Neural cell (in vitro differentiated cells): ENCODE measurements at regions not wholly inside any gene's neighbourhood (a gene's known extent, or its start where the extent isn't known, plus 50 kb on each side); places are given as distances from the start of the nearest gene placed in this dataset.

Experiments
- EP300 ChIP-seq: fragments of 450-650 bp; conservative IDR thresholded peaks from 2 replicates; pipeline ENCODE4 v1.6.1; 2014; ENCODE audit warnings: antibody characterized with exemption, mild to moderate bottlenecking, moderate library complexity; ENCODE audit not compliant: poor library complexity, severe bottlenecking
- EZH2 ChIP-seq: fragments of 200-600, 300-800 bp; shearing (Covaris generic), sonication (generic); IDR thresholded peaks from 2 replicates; pipeline ENCODE4 v1.6.1; 2014; ENCODE audit warnings: antibody characterized with exemption, low read length, borderline replicate concordance, mild to moderate bottlenecking; ENCODE audit not compliant: insufficient read depth, poor library complexity, severe bottlenecking
- MXI1 ChIP-seq: fragments of 450-650 bp; conservative IDR thresholded peaks from 2 replicates; pipeline ENCODE4 v1.6.1; 2014; ENCODE audit warnings: antibody characterized with exemption, mild to moderate bottlenecking; ENCODE audit not compliant: poor library complexity, severe bottlenecking
- POLR2AphosphoS5 ChIP-seq: IDR thresholded peaks from 2 replicates; pipeline ENCODE4 v1.6.1; 2012
- RAD21 ChIP-seq: fragments of 450-650 bp; conservative IDR thresholded peaks from 2 replicates; pipeline ENCODE4 v1.6.1; 2014; ENCODE audit warnings: antibody characterized with exemption, mild to moderate bottlenecking, moderate library complexity
- SMC3 ChIP-seq: fragments of 450-650 bp; conservative IDR thresholded peaks from 2 replicates; pipeline ENCODE4 v1.6.1; 2014; ENCODE audit warnings: antibody characterized with exemption, mild to moderate bottlenecking, moderate library complexity; ENCODE audit not compliant: poor library complexity
- TAF1 ChIP-seq: IDR thresholded peaks from 2 replicates; pipeline ENCODE4 v1.6.1; 2012; ENCODE audit warnings: low read depth
- TF ChIP-seq, protein P1 (sequence below): IDR thresholded peaks from 2 replicates; pipeline ENCODE4 v1.6.1; 2012; ENCODE audit warnings: borderline replicate concordance
- TF ChIP-seq, protein P2 (sequence below): fragments of 450-650 bp; IDR thresholded peaks from 2 replicates; pipeline ENCODE4 v1.5.1; 2014; ENCODE audit warnings: antibody characterized with exemption, mild to moderate bottlenecking, moderate library complexity; ENCODE audit not compliant: poor library complexity, severe bottlenecking

DNA sequence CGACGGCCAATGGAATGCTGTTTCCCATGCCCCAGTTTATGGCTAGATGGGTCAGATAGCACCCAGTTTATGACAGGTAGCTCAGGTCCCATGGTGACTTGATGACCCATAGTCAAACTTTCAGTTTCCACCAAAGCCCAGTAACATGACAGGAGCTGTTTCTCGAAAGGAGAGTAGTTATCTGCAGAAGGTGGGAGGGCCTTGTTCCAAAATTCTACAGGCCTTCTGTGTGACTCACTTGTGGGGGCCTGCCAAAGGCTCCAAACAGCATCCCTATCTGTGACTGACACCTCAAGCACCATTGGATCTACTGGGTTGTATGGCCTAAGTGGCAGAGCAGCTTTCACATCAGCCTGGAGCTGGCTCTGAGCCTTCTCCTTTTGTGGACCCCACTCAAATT lies 379.7 kb upstream of the MANEA start:
- TF ChIP-seq POLR2AphosphoS5 (no peak), TAF1 (no peak), MXI1 (no peak), EP300 (no peak), RAD21 (no peak), SMC3 (no peak), EZH2 (no peak)
- TF ChIP-seq, protein P1, sequence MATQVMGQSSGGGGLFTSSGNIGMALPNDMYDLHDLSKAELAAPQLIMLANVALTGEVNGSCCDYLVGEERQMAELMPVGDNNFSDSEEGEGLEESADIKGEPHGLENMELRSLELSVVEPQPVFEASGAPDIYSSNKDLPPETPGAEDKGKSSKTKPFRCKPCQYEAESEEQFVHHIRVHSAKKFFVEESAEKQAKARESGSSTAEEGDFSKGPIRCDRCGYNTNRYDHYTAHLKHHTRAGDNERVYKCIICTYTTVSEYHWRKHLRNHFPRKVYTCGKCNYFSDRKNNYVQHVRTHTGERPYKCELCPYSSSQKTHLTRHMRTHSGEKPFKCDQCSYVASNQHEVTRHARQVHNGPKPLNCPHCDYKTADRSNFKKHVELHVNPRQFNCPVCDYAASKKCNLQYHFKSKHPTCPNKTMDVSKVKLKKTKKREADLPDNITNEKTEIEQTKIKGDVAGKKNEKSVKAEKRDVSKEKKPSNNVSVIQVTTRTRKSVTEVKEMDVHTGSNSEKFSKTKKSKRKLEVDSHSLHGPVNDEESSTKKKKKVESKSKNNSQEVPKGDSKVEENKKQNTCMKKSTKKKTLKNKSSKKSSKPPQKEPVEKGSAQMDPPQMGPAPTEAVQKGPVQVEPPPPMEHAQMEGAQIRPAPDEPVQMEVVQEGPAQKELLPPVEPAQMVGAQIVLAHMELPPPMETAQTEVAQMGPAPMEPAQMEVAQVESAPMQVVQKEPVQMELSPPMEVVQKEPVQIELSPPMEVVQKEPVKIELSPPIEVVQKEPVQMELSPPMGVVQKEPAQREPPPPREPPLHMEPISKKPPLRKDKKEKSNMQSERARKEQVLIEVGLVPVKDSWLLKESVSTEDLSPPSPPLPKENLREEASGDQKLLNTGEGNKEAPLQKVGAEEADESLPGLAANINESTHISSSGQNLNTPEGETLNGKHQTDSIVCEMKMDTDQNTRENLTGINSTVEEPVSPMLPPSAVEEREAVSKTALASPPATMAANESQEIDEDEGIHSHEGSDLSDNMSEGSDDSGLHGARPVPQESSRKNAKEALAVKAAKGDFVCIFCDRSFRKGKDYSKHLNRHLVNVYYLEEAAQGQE, result no peak
- TF ChIP-seq, protein P2, sequence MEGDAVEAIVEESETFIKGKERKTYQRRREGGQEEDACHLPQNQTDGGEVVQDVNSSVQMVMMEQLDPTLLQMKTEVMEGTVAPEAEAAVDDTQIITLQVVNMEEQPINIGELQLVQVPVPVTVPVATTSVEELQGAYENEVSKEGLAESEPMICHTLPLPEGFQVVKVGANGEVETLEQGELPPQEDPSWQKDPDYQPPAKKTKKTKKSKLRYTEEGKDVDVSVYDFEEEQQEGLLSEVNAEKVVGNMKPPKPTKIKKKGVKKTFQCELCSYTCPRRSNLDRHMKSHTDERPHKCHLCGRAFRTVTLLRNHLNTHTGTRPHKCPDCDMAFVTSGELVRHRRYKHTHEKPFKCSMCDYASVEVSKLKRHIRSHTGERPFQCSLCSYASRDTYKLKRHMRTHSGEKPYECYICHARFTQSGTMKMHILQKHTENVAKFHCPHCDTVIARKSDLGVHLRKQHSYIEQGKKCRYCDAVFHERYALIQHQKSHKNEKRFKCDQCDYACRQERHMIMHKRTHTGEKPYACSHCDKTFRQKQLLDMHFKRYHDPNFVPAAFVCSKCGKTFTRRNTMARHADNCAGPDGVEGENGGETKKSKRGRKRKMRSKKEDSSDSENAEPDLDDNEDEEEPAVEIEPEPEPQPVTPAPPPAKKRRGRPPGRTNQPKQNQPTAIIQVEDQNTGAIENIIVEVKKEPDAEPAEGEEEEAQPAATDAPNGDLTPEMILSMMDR, result no peak
